ENCODE measurements at regions not wholly inside any gene's neighbourhood (a gene's known extent, or its start where the extent isn't known, plus 50 kb on each side); places are given as distances from the start of the nearest gene placed in this dataset.
A peak's percentile ranks its signal among the peaks of the same experiment; 100 is the strongest.

GRCh38 chr10:43939939-43940820 lies 291.5 kb upstream of the ZNF32 start:
- Histone ChIP-seq H3K27me3 (no peaks in the 10 kb centered on the region), H3K27ac (no peak overlapping the region), H3K9me3 (no peaks in the 10 kb centered on the region), H3K4me1 (no peaks in the 10 kb centered on the region), H3K4me3 (no peak overlapping the region), H3K36me3 (no peaks in the 10 kb centered on the region)
- intact Hi-C loops (cut with DNase I) = no loop called here
- peak; percentile 19 for ATAC-seq
- TF ChIP-seq CTCF (IDR thresholded peaks at IDR 0.05) = no peak
- DNase-seq = peak; percentile 17

- Histone ChIP-seq H3K27me3 (no peaks in the 10 kb centered on the region), H3K27ac (no peak overlapping the region), H3K4me1 (no peaks in the 10 kb centered on the region), H3K9me3 (no peaks in the 10 kb centered on the region), H3K36me3 (no peaks in the 10 kb centered on the region), H3K4me3 (no peak overlapping the region)
- ATAC-seq (no peak), DNase-seq (no peak)
- no peak for TF ChIP-seq CTCF (IDR thresholded peaks at IDR 0.05)
- intact Hi-C loops (cut with DNase I) = no loop called here
These were observed 290.8 kb upstream of the ZNF32 start for GRCh38 chr10:43939389-43939938.

GRCh38 chr10:43938810-43939209 lies 290.1 kb upstream of the ZNF32 start:
- no peaks in the 10 kb centered on the region for H3K4me1 ChIP-seq
- intact Hi-C loops (cut with DNase I) = no loop called here
- TF ChIP-seq CTCF (IDR thresholded peaks at IDR 0.05) = no peak
- ATAC-seq (no peak), DNase-seq (peak; percentile 46)
- H3K27ac ChIP-seq = no peak overlapping the region
- H3K4me3 ChIP-seq = no peak overlapping the region
- H3K27me3 ChIP-seq = no peaks in the 10 kb centered on the region
- H3K36me3 ChIP-seq = no peaks in the 10 kb centered on the region
- H3K9me3 ChIP-seq = no peaks in the 10 kb centered on the region

- no peak for ATAC-seq
- no peak for DNase-seq
- Histone ChIP-seq H3K36me3 (no peaks in the 10 kb centered on the region), H3K4me3 (no peak overlapping the region), H3K27me3 (no peaks in the 10 kb centered on the region), H3K4me1 (no peaks in the 10 kb centered on the region), H3K27ac (no peak overlapping the region), H3K9me3 (no peaks in the 10 kb centered on the region)
- no peak for TF ChIP-seq CTCF (IDR thresholded peaks at IDR 0.05)
- intact Hi-C loops (cut with DNase I) = no loop called here
These were observed 282.7 kb upstream of the ZNF32 start for GRCh38 chr10:43931308-43931930.

- no peaks in the 10 kb centered on the region for H3K36me3 ChIP-seq
- DNase-seq (peak; percentile 30), ATAC-seq (no peak)
- no peak overlapping the region for H3K4me3 ChIP-seq
- no peaks in the 10 kb centered on the region for H3K4me1 ChIP-seq
- no peak overlapping the region for H3K27ac ChIP-seq
- no peaks in the 10 kb centered on the region for H3K27me3 ChIP-seq
- intact Hi-C loops (cut with DNase I) = no loop called here
- no peak for TF ChIP-seq CTCF (IDR thresholded peaks at IDR 0.05)
- H3K9me3 ChIP-seq = no peaks in the 10 kb centered on the region
These were observed 282.1 kb upstream of the ZNF32 start for GRCh38 chr10:43930777-43931176.
